Hepatocyte (in vitro differentiated cells): ENCODE measurements at regions not wholly inside any gene's neighbourhood (a gene's known extent, or its start where the extent isn't known, plus 50 kb on each side); places are given as distances from the start of the nearest gene placed in this dataset.

ENCODE experiments used
- DNase-seq: peaks from one replicate; pipeline ENCODE4 v3.0.0-alpha.2; 2016; ENCODE audit warnings: low spot score
- H2AFZ ChIP-seq: fragments of 200-600 bp; sonication (generic); 2 replicates; pipeline ENCODE4 v1.6.0; 2016; ENCODE audit warnings: antibody characterized with exemption, mild to moderate bottlenecking
- H3K27ac ChIP-seq: fragments of 200-600 bp; sonication (generic); 2 replicates; pipeline ENCODE4 v1.5.1; 2016; ENCODE audit warnings: mild to moderate bottlenecking
- H3K27me3 ChIP-seq: fragments of 200-600 bp; sonication (generic); 2 replicates; pipeline ENCODE4 v1.6.1; 2016
- H3K36me3 ChIP-seq: fragments of 200-600 bp; sonication (generic); replicated peaks from 2 replicates; pipeline ENCODE4 v1.5.1; 2016; ENCODE audit warnings: low read depth; ENCODE audit not compliant: insufficient read depth
- H3K4me1 ChIP-seq: fragments of 200-600 bp; sonication (generic); 2 replicates; pipeline ENCODE4 v1.5.1; 2016; ENCODE audit warnings: mild to moderate bottlenecking, moderate library complexity; ENCODE audit not compliant: insufficient read depth
- H3K4me2 ChIP-seq: fragments of 200-600 bp; sonication (generic); 2 replicates; pipeline ENCODE4 v1.6.0; 2016
- H3K4me3 ChIP-seq: fragments of 200-600 bp; sonication (generic); 2 replicates; pipeline ENCODE4 v1.5.1; 2016; ENCODE audit warnings: mild to moderate bottlenecking
- H3K79me2 ChIP-seq: fragments of 200-600 bp; sonication (generic); 2 replicates; pipeline ENCODE4 v1.6.0; 2017; ENCODE audit warnings: mild to moderate bottlenecking
- H3K9me2 ChIP-seq: fragments of 200-600 bp; sonication (generic); replicated peaks from 2 replicates; pipeline ENCODE4 v1.6.0; 2017; ENCODE audit warnings: mild to moderate bottlenecking; ENCODE audit not compliant: insufficient read depth
- H3K9me3 ChIP-seq: fragments of 200-600 bp; sonication (generic); 2 replicates; pipeline ENCODE4 v1.5.1; 2016; ENCODE audit warnings: low read depth, mild to moderate bottlenecking
- H4K20me1 ChIP-seq: fragments of 200-600 bp; sonication (generic); 2 replicates; pipeline ENCODE4 v1.6.0; 2016; ENCODE audit warnings: mild to moderate bottlenecking; ENCODE audit not compliant: insufficient read depth, poor library complexity, severe bottlenecking
- EZH2 ChIP-seq: fragments of 200-600 bp; sonication (generic); IDR thresholded peaks from 2 replicates; pipeline ENCODE4 v1.6.1; 2016; ENCODE audit warnings: antibody characterized with exemption, mild to moderate bottlenecking, borderline replicate concordance
- EZH2phosphoT487 ChIP-seq: fragments of 200-600 bp; sonication (generic); IDR thresholded peaks from one replicate; pipeline ENCODE4 v1.6.1; 2018; ENCODE audit warnings: antibody characterized with exemption, mild to moderate bottlenecking, low read depth, moderate library complexity; ENCODE audit not compliant: unreplicated experiment, severe bottlenecking
- WGBS: methylation state at CpG from one replicate; pipeline ENCODE4 v1.1.6; 2016; ENCODE audit warnings: low lambda C conversion rate; ENCODE audit errors: missing lambda C conversion rate; 5-methylcytosine and 5-hydroxymethylcytosine counted together
- TF ChIP-seq, protein P1 (sequence below): fragments of 200-600 bp; sonication (generic); IDR thresholded peaks from 2 replicates; pipeline ENCODE4 v1.5.1; 2016; ENCODE audit warnings: antibody characterized with exemption, mild to moderate bottlenecking; ENCODE audit not compliant: poor library complexity

- H2AFZ ChIP-seq, result no peak overlapping the region
- no peak for DNase-seq
- H3K79me2 ChIP-seq, result no peaks in the 10 kb centered on the region
- H3K4me2 ChIP-seq, result no peak overlapping the region
- no peak overlapping the region for H3K27ac ChIP-seq
- H3K9me3 ChIP-seq, result no peaks in the 10 kb centered on the region
- 93% methylated on average over 4 of the region's 4 CpGs for WGBS
- no peaks in the 10 kb centered on the region for H4K20me1 ChIP-seq
- H3K4me3 ChIP-seq, result no peak overlapping the region
- no peaks in the 10 kb centered on the region for H3K27me3 ChIP-seq
- H3K4me1 ChIP-seq, result no peaks in the 10 kb centered on the region
- no peaks in the 10 kb centered on the region for H3K9me2 ChIP-seq
- no peaks in the 10 kb centered on the region for H3K36me3 ChIP-seq
- TF ChIP-seq, protein P1, sequence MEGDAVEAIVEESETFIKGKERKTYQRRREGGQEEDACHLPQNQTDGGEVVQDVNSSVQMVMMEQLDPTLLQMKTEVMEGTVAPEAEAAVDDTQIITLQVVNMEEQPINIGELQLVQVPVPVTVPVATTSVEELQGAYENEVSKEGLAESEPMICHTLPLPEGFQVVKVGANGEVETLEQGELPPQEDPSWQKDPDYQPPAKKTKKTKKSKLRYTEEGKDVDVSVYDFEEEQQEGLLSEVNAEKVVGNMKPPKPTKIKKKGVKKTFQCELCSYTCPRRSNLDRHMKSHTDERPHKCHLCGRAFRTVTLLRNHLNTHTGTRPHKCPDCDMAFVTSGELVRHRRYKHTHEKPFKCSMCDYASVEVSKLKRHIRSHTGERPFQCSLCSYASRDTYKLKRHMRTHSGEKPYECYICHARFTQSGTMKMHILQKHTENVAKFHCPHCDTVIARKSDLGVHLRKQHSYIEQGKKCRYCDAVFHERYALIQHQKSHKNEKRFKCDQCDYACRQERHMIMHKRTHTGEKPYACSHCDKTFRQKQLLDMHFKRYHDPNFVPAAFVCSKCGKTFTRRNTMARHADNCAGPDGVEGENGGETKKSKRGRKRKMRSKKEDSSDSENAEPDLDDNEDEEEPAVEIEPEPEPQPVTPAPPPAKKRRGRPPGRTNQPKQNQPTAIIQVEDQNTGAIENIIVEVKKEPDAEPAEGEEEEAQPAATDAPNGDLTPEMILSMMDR, result no peak
- TF ChIP-seq EZH2phosphoT487 (no peak), EZH2 (no peak)
Measured at GRCh38 chr4:17283832-17284231, 228.1 kb downstream of the QDPR start.

GRCh38 chr4:17283251-17283650, 228.6 kb downstream of the QDPR start:
- H3K4me3 ChIP-seq, result no peak overlapping the region
- H3K79me2 ChIP-seq, result no peaks in the 10 kb centered on the region
- no peaks in the 10 kb centered on the region for H3K9me2 ChIP-seq
- H3K9me3 ChIP-seq, result no peaks in the 10 kb centered on the region
- WGBS, result 92% methylated on average over 7 of the region's 7 CpGs
- no peaks in the 10 kb centered on the region for H3K4me1 ChIP-seq
- DNase-seq, result no peak
- H2AFZ ChIP-seq, result no peak overlapping the region
- H3K27me3 ChIP-seq, result no peaks in the 10 kb centered on the region
- no peaks in the 10 kb centered on the region for H3K36me3 ChIP-seq
- no peaks in the 10 kb centered on the region for H4K20me1 ChIP-seq
- no peak overlapping the region for H3K4me2 ChIP-seq
- TF ChIP-seq EZH2 (no peak), EZH2phosphoT487 (no peak)
- TF ChIP-seq, protein P1, result no peak
- H3K27ac ChIP-seq, result no peak overlapping the region

GRCh38 chr4:17280261-17281018, 231.4 kb downstream of the QDPR start:
- no peaks in the 10 kb centered on the region for H3K27me3 ChIP-seq
- no peaks in the 10 kb centered on the region for H3K9me3 ChIP-seq
- H3K27ac ChIP-seq, result no peak overlapping the region
- WGBS, result 98% methylated on average over 6 of the region's 6 CpGs
- H3K4me1 ChIP-seq, result no peaks in the 10 kb centered on the region
- H3K36me3 ChIP-seq, result no peaks in the 10 kb centered on the region
- H2AFZ ChIP-seq, result no peak overlapping the region
- no peaks in the 10 kb centered on the region for H3K9me2 ChIP-seq
- no peak overlapping the region for H3K4me2 ChIP-seq
- TF ChIP-seq EZH2phosphoT487, result no peak
- TF ChIP-seq, protein P1, result no peak
- TF ChIP-seq EZH2, result no peak
- DNase-seq, result no peak
- H3K4me3 ChIP-seq, result no peak overlapping the region
- no peaks in the 10 kb centered on the region for H4K20me1 ChIP-seq
- no peaks in the 10 kb centered on the region for H3K79me2 ChIP-seq
